ENCODE measurements at regions not wholly inside any gene's neighbourhood (a gene's known extent, or its start where the extent isn't known, plus 50 kb on each side); places are given as distances from the start of the nearest gene placed in this dataset.

DNA sequence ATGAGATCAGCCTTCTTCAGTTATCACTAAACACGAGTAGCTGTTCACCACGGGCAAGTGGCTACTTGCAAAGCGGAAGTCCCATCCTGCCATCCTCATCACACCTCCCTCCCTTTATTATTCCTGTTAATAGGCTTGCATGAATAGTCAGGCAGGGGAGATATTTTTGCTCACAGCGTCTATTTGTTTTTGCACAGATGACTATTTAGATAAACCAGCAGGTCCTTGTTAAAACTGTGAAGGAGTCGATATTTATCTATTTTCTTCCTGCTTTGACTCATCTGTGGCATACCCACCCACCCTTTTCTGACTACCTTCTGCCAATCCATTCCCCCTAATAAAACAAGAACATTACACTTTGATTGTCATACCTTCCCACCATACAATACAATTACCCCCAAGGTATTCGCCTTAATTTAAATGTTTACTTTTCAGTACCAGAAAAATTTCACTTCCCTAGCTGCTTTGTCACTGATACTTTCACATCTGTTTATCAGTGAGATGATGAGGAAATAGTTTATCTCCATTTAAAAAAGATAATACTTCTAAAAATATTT, 96.6 kb upstream of the BANK1 start:
- Mint-ChIP-seq H3K4me1 (ENCODE audit: low read depth) (peaks cover 17% of the 10 kb centered on the region), H3K9me3 (ENCODE audit: low read depth) (no peaks in the 10 kb centered on the region), H3K36me3 (ENCODE audit: insufficient read depth) (no peaks in the 10 kb centered on the region), H3K27me3 (no peaks in the 10 kb centered on the region), H3K27ac (no peak overlapping the region), H3K4me3 (ENCODE audit: low read depth) (no peak overlapping the region)
- TF ChIP-seq CTCF (IDR thresholded peaks at IDR 0.05; ENCODE audit: unreplicated experiment) = no peak
- DNase-seq (ENCODE audit: low spot score, unreplicated experiment) = no peak

DNA sequence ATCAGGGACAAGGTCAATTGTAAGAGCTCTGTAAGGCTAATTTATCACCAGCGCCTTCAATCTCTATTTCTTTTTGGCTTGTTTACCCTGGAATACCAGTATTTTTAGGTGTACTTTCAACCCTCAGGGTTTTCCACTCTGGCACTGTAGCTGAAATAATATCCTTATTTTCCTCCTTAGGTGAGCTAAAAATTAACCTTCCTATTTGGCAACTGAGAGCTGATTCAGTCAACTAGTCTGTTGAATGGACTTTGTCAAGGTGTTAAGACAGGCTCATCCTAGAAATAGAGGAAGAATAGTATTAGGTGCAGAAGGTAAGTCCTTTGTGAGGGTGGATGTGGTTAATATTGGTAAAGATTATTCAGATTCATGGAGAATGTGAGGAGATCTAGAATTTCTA, 101.3 kb upstream of the BANK1 start:
- H3K27me3 Mint-ChIP-seq = no peaks in the 10 kb centered on the region
- no peak for TF ChIP-seq CTCF (IDR thresholded peaks at IDR 0.05; ENCODE audit: unreplicated experiment)
- peaks cover 2% of the 10 kb centered on the region for H3K4me1 Mint-ChIP-seq (ENCODE audit: low read depth)
- H3K4me3 Mint-ChIP-seq (ENCODE audit: low read depth) = no peak overlapping the region
- no peaks in the 10 kb centered on the region for H3K9me3 Mint-ChIP-seq (ENCODE audit: low read depth)
- DNase-seq (ENCODE audit: low spot score, unreplicated experiment) = no peak
- H3K36me3 Mint-ChIP-seq (ENCODE audit: insufficient read depth) = no peaks in the 10 kb centered on the region
- H3K27ac Mint-ChIP-seq = no peak overlapping the region

- TF ChIP-seq CTCF (IDR thresholded peaks at IDR 0.05; ENCODE audit: unreplicated experiment) = no peak
- Mint-ChIP-seq H3K27ac (no peak overlapping the region), H3K36me3 (ENCODE audit: insufficient read depth) (no peaks in the 10 kb centered on the region), H3K4me3 (ENCODE audit: low read depth) (no peak overlapping the region), H3K9me3 (ENCODE audit: low read depth) (no peaks in the 10 kb centered on the region), H3K27me3 (no peaks in the 10 kb centered on the region), H3K4me1 (ENCODE audit: low read depth) (no peaks in the 10 kb centered on the region)
- no peak for DNase-seq (ENCODE audit: low spot score, unreplicated experiment)
These were observed 105.4 kb upstream of the BANK1 start for GRCh38 chr4:101685126-101685525.

DNA sequence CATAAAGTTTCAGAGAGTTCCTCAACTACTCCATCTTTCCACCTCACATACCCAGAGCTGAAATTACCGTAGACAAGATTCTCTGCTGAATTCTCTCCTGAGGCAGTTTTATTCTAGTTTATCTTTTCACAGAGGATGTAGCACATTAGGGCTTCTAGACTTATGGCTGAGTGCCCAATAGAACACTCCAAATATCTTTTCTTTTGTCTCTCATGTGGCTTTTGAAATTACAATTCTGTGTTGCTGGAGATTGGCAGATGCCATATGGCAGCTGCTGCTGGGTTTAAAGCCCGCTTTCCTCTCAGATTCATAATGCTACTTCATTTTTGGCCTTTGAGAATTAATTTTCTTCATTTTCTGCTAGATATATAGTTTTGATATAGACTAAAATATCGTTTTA, 107.6 kb upstream of the BANK1 start:
- no peak overlapping the region for H3K27ac Mint-ChIP-seq
- H3K4me1 Mint-ChIP-seq (ENCODE audit: low read depth) = no peaks in the 10 kb centered on the region
- no peaks in the 10 kb centered on the region for H3K9me3 Mint-ChIP-seq (ENCODE audit: low read depth)
- DNase-seq (ENCODE audit: low spot score, unreplicated experiment) = no peak
- H3K27me3 Mint-ChIP-seq = no peaks in the 10 kb centered on the region
- no peak for TF ChIP-seq CTCF (IDR thresholded peaks at IDR 0.05; ENCODE audit: unreplicated experiment)
- no peaks in the 10 kb centered on the region for H3K36me3 Mint-ChIP-seq (ENCODE audit: insufficient read depth)
- no peak overlapping the region for H3K4me3 Mint-ChIP-seq (ENCODE audit: low read depth)

DNA sequence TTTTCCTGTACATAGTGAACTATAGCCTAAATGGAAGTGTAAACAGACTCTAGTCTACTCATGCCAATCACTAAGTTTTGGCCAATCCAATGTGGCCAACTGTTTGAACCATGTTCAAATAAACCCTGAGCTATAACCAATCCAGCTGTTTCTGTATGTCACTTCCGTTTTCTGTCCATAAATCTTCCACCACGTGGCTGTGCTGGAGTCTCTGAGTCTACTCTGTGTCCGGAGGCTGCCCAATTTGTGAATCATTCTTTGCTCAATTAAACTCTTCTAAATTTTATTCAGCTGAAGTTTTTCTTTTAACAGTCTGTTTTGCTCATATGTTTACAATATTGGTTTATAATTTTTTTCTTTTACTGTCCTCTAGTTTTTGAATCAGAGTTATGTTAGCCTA, 112.3 kb upstream of the BANK1 start:
- TF ChIP-seq CTCF (IDR thresholded peaks at IDR 0.05; ENCODE audit: unreplicated experiment) = no peak
- no peaks in the 10 kb centered on the region for H3K27me3 Mint-ChIP-seq
- H3K4me3 Mint-ChIP-seq (ENCODE audit: low read depth) = no peak overlapping the region
- H3K36me3 Mint-ChIP-seq (ENCODE audit: insufficient read depth) = no peaks in the 10 kb centered on the region
- DNase-seq (ENCODE audit: low spot score, unreplicated experiment) = no peak
- H3K27ac Mint-ChIP-seq = no peak overlapping the region
- no peaks in the 10 kb centered on the region for H3K4me1 Mint-ChIP-seq (ENCODE audit: low read depth)
- no peaks in the 10 kb centered on the region for H3K9me3 Mint-ChIP-seq (ENCODE audit: low read depth)

Data from progenitor cell of endocrine pancreas (in vitro differentiated cells).